ENCODE measurements at regions not wholly inside any gene's neighbourhood (a gene's known extent, or its start where the extent isn't known, plus 50 kb on each side); places are given as distances from the start of the nearest gene placed in this dataset.

- Histone ChIP-seq H4K20me1 (ENCODE audit: insufficient read depth) (no peaks in the 10 kb centered on the region), H3K79me2 (replicated peaks; ENCODE audit: insufficient read depth, low read length) (no peaks in the 10 kb centered on the region), H3K4me2 (ENCODE audit: low read length) (no peak overlapping the region), H3K36me3 (ENCODE audit: insufficient read depth, low read length) (no peaks in the 10 kb centered on the region), H3K27ac (ENCODE audit: low read length) (no peak overlapping the region), H3F3A (ENCODE audit: insufficient read depth, low read length, poor library complexity, severe bottlenecking) (no peaks in the 10 kb centered on the region), H2AFZ (ENCODE audit: low read depth, low read length) (no peak overlapping the region), H3K4me3 (ENCODE audit: low read length) (no peak overlapping the region), H3K9me3 (ENCODE audit: low read length) (no peaks in the 10 kb centered on the region), H3K9me2 (ENCODE audit: insufficient read depth, low read length) (no peaks in the 10 kb centered on the region), H3K27me3 (ENCODE audit: insufficient read depth, low read depth, low read length) (no peaks in the 10 kb centered on the region), H3K9ac (ENCODE audit: low read length) (no peak overlapping the region)
- TF ChIP-seq POLR2AphosphoS5 (IDR thresholded peaks at IDR 0.05) (no peak), TAF1 (IDR thresholded peaks at IDR 0.05; ENCODE audit: low read depth) (no peak)
These were observed 85.6 kb downstream of the OLFM1 start for GRCh38 chr9:135173066-135173465.

- Histone ChIP-seq H3F3A (ENCODE audit: insufficient read depth, low read length, poor library complexity, severe bottlenecking) (no peaks in the 10 kb centered on the region), H3K9ac (ENCODE audit: low read length) (no peak overlapping the region), H3K9me3 (ENCODE audit: low read length) (no peaks in the 10 kb centered on the region), H3K4me3 (ENCODE audit: low read length) (no peak overlapping the region), H2AFZ (ENCODE audit: low read depth, low read length) (no peak overlapping the region), H3K27ac (ENCODE audit: low read length) (no peak overlapping the region), H3K27me3 (ENCODE audit: insufficient read depth, low read depth, low read length) (no peaks in the 10 kb centered on the region), H3K79me2 (replicated peaks; ENCODE audit: insufficient read depth, low read length) (no peaks in the 10 kb centered on the region), H3K4me2 (ENCODE audit: low read length) (no peak overlapping the region), H3K9me2 (ENCODE audit: insufficient read depth, low read length) (no peaks in the 10 kb centered on the region), H3K36me3 (ENCODE audit: insufficient read depth, low read length) (no peaks in the 10 kb centered on the region), H4K20me1 (ENCODE audit: insufficient read depth) (no peaks in the 10 kb centered on the region)
- no peak for TF ChIP-seq TAF1 (IDR thresholded peaks at IDR 0.05; ENCODE audit: low read depth)
- no peak for TF ChIP-seq EZH2 (IDR thresholded peaks at IDR 0.05; ENCODE audit: borderline replicate concordance, insufficient read depth, low read length, poor library complexity, severe bottlenecking)
- TF ChIP-seq SMC3 (conservative IDR thresholded peaks at IDR 0.05; ENCODE audit: poor library complexity), result no peak
- TF ChIP-seq POLR2AphosphoS5 (IDR thresholded peaks at IDR 0.05), result no peak
- TF ChIP-seq RAD21 (conservative IDR thresholded peaks at IDR 0.05), result no peak
- TF ChIP-seq EP300 (conservative IDR thresholded peaks at IDR 0.05; ENCODE audit: poor library complexity, severe bottlenecking), result no peak
- no peak for TF ChIP-seq REST (IDR thresholded peaks at IDR 0.05; ENCODE audit: borderline replicate concordance)
- no peak for TF ChIP-seq CTCF (IDR thresholded peaks at IDR 0.05; ENCODE audit: poor library complexity, severe bottlenecking)
These were observed 86.8 kb downstream of the OLFM1 start for GRCh38 chr9:135174248-135174647.

GRCh38 chr9:135174981-135175380, 87.5 kb downstream of the OLFM1 start:
- no peak overlapping the region for H3K4me3 ChIP-seq (ENCODE audit: low read length)
- no peak overlapping the region for H3K9ac ChIP-seq (ENCODE audit: low read length)
- no peaks in the 10 kb centered on the region for H3K36me3 ChIP-seq (ENCODE audit: insufficient read depth, low read length)
- H3K4me2 ChIP-seq (ENCODE audit: low read length), result no peak overlapping the region
- H3K9me3 ChIP-seq (ENCODE audit: low read length), result no peaks in the 10 kb centered on the region
- no peaks in the 10 kb centered on the region for H3K79me2 ChIP-seq (replicated peaks; ENCODE audit: insufficient read depth, low read length)
- no peak overlapping the region for H3K27ac ChIP-seq (ENCODE audit: low read length)
- H3F3A ChIP-seq (ENCODE audit: insufficient read depth, low read length, poor library complexity, severe bottlenecking), result no peaks in the 10 kb centered on the region
- no peaks in the 10 kb centered on the region for H3K9me2 ChIP-seq (ENCODE audit: insufficient read depth, low read length)
- H2AFZ ChIP-seq (ENCODE audit: low read depth, low read length), result no peak overlapping the region
- H4K20me1 ChIP-seq (ENCODE audit: insufficient read depth), result no peaks in the 10 kb centered on the region
- TF ChIP-seq EZH2 (IDR thresholded peaks at IDR 0.05; ENCODE audit: borderline replicate concordance, insufficient read depth, low read length, poor library complexity, severe bottlenecking), result no peak
- no peak for TF ChIP-seq SMC3 (conservative IDR thresholded peaks at IDR 0.05; ENCODE audit: poor library complexity)
- no peak for TF ChIP-seq MXI1 (conservative IDR thresholded peaks at IDR 0.05; ENCODE audit: poor library complexity, severe bottlenecking)
- no peak for TF ChIP-seq CTCF (IDR thresholded peaks at IDR 0.05; ENCODE audit: poor library complexity, severe bottlenecking)
- TF ChIP-seq REST (IDR thresholded peaks at IDR 0.05; ENCODE audit: borderline replicate concordance), result no peak
- TF ChIP-seq EP300 (conservative IDR thresholded peaks at IDR 0.05; ENCODE audit: poor library complexity, severe bottlenecking), result no peak
- TF ChIP-seq RAD21 (conservative IDR thresholded peaks at IDR 0.05), result no peak
- TF ChIP-seq TAF1 (IDR thresholded peaks at IDR 0.05; ENCODE audit: low read depth), result no peak
- TF ChIP-seq POLR2AphosphoS5 (IDR thresholded peaks at IDR 0.05), result no peak
- H3K27me3 ChIP-seq (ENCODE audit: insufficient read depth, low read depth, low read length), result no peaks in the 10 kb centered on the region
